ENCODE measurements at regions not wholly inside any gene's neighbourhood (a gene's known extent, or its start where the extent isn't known, plus 50 kb on each side); places are given as distances from the start of the nearest gene placed in this dataset.
"Not testable (repeated sequence)": the region's sequence is repeated elsewhere in the genome, so short reads cannot be mapped to it uniquely, and the experiment has no call there.

DNA sequence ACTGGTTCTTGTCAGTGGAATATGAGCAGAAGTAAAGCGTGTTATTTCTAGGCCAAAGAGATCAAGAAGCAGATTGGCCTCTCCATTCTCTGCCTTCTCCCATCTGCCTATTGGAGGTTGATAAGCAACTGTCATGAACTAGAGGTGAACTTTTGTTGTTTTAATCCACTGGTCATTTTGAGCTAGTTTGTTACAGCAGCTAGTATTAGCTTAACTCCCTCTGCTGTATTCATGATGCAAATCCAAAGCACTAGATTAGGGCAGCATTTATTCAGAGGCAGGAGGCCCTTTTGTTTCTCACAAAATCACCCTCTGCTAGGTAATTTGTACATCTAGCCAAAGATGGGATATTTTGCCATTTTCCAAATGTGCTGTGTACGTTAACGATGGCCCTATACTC, 97.3 kb upstream of the DPT start:
- no peak for DNase-seq

DNA sequence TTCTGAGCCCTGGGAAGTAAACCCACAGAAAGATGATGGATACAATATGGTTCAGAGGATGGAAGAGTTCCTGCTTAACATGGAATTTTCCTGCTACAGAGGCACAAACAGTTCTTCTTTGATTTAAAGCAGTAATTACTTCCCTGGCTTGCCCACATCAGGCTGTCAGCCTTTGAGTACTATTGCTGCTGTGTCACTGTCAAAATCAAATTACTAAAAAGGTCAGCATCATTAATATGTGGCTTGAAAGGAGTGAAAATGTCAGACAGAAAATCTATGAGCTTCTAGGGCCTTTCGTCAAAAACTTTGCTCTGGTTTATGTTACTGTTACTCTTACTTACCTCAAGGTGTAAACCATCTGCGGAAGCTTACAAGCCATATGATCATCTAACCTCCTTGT, 98.6 kb upstream of the DPT start:
- DNase-seq = no peak

DNA sequence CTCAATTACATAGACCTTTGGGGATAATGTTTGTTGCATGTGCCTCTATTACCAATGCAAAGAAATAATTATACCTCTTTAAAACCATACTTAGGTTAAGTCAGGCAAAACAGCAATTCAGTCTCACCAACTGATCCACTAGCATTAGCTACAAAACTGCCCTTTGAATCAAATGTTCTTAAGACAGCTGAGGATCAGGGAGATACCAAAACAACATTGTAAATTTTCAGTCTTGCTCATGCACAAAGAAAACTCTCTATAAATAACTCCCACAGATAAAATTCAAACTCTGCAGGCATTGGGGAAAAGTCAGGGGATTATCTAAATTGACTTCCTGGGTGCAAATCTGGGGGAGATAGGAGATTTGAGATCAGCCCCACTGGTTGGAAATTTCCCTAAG, 100.9 kb upstream of the DPT start:
- no peak for DNase-seq

DNA sequence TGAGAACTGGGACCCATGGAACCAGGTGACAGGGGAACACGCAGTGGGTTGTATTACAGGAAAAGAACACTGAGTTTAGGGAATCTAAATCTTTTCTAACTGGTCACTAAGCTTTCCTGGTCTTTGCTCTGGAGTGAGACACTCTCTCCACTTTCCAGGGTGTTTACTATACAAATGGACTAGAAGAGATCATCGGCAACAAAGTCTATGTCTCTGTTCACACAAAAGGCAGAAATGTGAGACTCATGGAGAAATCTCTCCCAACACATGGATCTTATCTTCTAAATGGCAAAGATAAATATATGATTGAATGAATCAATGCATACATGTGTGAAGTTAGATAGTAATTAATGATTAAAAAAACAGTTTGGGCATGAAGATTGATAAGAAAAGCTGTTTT, 101.6 kb upstream of the DPT start:
- no peak for DNase-seq

DNA sequence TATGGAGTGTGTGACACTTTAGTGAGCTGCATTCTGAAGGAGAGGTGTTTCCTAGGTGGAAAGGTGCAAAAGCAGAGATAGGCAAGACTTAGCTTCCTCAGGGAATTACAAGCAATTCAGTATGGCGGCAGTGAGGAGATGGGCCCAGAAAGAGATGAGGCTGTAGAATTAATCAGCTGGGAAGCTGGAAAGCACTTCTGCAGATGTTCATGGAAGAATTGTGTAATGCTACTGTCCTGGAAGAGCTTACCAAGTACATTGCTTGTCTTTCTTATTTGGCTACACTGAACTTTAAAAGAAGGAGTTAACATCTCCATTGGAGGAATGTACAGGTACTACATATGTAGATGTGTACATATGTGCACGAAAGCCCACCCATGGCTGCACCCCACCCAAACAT, 103.7 kb upstream of the DPT start:
- DNase-seq = no peak

DNA sequence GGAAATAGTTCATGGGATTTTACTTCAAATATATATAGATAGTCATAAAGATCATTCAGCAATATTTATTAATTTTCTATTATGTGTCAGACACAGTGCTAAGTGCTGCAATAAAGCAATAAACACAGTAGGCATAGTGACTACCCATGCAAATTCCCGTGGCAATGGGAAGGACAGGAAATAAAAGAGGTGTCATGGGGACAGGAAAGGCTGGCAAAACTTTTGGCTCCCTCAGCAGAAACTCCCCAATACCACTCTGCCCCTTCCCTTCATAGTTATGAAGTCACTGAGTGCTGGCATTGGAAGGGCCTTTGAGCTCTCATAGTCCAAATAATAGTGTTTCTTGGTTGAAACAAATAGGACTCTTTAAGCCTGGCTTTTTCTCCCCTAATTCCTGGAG, 104.4 kb upstream of the DPT start:
- DNase-seq = no peak

DNA sequence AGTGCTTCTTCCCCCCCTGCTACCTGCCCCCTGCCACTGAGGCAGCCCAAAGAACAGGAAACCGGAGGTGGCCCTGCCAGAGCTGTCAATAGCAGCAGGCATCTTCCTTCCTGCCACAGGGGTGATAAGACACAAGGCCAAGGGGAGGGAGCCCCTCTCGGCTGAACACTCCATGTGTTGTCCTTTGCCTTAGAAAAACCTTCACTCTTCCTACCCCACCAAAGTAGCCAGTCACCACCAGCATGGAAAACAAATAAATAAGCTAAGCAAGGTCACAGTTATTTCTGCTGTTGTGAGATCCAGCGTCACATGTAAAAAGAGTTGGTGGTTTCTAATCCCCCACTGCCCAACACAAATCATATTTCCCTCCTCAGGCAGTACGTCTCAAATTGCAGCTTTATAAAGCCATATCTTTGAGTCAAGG, 104.8 kb upstream of the DPT start:
- DNase-seq = no peak

DNA sequence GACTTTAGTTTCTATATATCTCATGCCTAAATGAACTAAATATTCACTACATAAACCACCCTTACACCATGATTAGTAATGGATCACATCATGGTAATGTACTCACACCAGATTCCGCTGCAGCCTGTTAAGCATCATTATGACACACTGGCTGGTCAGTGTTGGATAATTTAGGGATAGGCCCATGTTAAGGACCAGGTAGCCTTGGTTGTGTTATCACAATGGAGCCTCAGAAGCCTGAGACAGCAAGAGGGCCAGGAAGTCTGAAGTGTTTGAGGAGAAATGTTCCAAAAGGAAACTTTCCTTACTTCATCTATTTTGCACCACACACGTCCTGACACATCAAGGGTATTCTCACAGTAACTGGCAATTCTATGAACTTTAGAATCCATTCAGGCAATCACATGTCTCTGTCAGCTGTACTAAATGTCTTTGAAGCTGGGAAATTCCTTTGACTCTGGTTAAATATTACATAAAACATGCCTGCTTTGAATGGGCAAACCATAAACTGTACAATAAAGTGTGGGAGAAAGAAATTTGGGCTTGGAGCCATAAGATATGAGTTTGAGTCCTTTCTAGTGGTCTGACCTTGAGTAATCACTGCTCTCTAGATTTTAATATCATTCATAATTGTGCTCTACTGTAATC, 105.3 kb upstream of the DPT start:
- DNase-seq = no peak

DNA sequence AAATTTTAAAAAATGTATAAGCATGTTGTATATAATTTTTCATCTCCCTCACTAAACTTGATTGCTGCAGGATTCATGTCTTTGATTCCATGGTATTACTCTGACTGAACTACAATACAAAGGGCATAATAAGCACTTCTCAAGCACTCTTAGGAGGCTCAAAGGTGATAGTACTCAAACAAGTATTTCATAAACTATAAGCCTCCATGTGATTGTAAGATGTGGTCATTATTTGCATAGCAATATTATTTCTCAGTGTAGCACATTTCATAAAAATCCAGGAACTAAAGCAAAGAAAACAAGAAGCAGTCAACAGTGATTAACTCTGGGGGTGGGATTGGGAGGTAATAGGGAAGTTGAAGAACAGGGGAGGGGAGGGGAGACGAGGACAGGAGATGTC, 106.2 kb upstream of the DPT start:
- DNase-seq = no peak

DNA sequence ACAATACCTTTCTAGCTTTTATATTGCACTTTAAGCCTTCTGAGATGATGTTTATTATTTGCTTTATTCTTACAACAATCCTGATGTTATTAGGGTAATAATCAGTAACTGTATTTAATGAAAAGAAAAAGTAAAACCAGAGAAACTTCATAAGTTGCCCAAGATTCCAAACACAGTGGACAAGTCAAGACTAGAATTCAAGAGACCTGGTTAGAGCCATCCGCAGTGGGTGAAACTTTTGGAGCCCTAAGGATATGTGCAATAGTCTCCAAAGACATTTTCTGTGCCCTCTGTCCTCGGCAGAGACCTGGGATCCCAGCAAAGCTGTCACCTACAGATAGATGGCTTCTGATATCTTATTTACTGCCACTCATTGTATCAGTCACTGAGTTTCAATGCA, 106.8 kb upstream of the DPT start:
- no peak for DNase-seq

DNA sequence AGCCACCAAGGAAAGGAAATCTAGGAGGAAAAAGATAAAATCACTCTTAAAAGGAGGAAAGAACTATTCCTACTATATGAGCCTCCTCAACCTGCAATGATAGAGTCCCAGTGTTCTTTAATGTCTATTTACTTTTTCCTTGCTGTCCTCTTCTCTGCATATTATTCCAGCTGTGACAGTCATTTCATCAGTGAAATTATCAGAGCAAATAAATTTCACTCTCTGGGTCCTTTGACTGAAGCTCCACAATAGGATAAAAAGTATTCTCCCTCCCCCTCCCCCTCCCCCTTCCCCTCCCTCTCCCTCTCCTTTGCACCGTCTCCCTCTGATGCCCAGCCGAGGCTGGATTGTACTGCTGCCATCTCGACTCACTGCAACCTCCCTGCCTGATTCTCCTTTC, 107.5 kb upstream of the DPT start:
- no peak for DNase-seq

DNA sequence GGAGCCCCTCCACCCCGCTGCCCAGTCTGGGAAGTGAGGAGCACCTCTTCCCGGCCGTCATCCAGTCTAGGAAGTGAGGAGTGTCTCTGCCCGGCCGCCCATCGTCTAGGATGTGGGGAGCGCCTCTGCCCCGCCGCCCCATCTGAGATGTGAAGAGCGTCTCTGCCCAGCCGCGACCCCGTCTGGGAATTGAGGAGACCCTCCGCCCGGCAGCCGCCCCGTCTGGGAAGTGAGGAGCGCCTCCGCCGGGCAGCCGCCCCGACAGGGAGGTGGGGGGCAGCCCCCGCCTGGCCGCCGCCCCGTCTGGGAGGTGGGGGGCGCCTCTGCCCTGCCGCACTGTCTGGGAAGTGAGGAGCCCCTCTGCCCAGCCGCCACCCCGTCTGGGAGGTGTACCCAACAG, 108.2 kb upstream of the DPT start:
- not testable (repeated sequence) for DNase-seq

DNA sequence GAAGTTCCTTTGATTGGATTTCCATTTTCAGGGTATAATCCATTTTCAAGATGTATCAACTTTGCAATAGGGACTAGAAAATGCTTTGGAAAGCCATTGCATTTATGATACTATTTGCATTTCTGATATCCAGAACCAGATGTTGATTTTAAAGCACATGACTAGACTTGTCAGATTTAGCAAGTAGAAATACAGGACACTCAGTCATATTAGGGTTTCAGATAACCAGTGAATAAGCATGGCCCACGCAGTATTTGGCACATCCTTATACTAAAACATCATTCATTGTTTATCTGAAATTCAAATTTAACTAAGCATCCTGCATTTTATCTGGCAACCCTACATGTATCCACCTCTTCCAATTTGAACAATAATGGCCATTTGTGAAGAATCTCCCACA, 113.3 kb upstream of the DPT start:
- no peak for DNase-seq

DNA sequence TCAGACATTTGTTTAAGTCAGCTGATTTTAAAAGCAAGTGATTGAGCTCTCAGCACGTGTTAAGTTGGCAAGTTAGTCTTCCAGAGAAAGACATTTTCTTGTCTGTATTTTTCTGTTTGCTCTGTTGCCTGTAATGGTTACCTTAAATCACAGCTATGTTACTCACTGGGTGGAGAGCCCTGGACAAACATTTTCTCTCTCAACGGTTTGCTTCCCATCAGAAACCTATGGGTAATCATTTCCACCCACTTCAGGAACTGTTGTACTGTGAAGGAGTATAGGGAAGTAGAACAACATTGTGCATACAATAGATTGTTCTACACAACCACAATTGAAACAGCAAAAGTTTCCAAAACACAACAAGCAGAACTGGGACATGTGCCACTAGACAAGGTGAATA, 113.9 kb upstream of the DPT start:
- no peak for DNase-seq

DNA sequence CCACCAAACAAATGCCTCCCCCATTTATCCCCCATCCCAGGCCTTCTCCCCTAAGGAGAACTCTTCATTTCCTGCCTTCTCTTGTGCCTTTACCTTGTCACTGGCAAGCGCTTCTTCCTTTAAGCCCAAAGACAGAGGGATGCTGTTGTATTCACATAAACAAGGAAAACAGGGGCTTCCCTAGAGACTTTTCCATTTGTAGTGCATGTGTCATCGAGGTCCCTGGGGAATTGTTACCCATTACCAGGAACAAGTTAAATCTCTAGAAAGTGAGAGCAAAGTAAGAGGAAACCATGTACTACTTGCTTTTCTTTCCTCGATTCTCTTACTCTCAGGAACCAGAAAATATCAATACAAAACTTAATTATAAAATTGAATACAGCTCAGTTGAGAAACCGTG, 114.4 kb upstream of the DPT start:
- DNase-seq = no peak

DNA sequence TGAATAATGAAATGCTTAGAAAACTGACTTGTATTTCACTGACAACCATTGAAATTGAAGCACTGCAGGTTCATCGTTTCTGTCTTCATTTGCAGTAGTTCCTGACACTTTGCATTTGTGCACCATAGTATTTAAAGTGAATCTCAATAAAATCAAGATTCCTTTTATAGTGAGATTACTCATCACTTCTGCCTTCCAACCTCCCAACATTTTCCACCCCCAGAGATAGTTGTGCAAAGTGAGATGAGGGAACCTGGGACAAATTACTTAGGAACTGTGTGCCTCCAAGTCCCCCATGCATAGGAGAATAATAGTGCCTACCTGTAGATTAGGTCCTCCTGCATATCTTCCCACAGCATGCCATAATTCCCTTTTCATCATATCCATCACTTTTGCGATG, 114.9 kb upstream of the DPT start:
- no peak for DNase-seq

DNA sequence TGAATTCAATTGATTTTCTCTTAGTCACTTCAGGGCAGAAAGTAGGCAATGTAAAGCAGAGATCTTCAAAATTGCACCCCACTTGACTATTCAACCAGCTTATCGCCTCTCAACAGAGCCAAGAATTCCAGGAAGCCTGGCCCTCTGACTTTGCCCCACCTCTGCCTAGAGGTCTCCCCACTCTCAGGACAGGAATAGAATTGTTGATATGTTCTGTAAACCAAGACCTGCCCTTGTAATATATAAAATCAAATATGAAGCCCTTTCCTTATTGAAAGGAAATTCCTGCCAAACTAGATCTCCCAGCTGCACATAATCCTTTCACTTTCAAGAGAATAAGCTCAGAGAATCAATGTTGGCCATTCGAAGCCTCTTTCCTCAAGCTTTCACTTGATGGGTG, 116.1 kb upstream of the DPT start:
- no peak for DNase-seq

DNA sequence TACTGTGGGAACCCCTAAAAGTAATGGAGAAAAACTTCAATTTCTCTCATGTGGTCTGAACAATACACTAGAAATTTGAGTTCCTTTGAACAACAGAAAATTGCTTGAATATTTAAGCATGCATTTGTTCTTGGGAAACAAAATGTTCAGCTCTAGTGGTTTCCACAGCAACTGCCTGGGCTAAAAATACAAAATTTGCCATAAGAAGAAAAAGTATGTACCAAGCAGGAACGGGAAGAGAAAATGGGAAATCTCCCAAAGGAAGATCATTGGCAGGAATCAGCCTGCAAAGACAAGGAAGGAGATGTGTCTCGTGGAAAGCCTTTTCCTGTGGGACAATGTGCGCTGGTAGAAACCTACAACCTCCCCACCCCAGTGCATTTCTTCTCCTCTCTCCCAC, 119.0 kb upstream of the DPT start:
- DNase-seq = no peak

DNA sequence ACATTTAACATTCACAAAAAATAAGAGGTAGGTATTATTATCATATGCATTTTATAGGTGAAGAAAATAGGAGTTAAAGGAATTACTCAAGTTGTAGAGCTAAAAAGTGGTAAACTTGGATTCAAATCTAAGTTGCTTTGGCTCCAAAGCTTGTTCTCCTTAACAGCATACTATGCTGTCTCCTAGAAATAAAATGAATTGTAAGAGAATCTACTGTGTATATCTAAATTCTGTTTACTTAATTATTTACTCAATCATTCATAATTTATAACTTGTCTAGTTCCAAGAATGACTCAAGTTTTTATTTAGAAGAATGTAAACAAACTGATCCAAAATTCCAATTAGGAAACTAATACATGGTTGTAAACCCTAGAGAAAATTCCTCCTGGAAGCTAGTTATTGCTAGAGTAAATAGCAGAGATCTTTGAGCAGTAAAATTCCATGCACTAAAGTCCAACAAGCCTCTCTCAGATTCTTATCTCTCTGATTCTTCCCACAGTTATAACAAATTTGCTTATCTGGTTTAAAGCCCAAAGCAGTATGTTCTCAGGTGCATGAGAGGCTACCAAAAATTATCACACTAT, 132.5 kb upstream of the DPT start:
- no peak for DNase-seq

DNA sequence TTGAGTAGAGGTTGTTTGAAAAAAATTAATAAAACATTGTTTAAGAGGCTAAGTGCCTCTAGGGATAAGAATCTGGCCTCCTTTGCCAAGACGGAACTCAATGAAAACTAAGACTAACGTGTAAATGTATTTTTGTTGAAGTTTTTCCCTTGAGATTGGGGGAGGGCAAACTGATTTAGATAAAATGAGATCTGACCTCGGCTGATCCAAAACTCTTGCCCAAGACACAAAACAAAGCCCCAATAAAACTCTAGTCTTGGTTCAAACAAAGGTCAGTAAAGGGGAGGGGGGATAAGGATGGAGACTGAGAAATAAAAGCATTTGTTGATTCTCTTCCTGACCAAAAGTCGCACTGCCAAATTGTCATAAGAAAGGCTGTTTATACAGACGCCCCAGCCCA, 134.8 kb upstream of the DPT start:
- DNase-seq = no peak

DNA sequence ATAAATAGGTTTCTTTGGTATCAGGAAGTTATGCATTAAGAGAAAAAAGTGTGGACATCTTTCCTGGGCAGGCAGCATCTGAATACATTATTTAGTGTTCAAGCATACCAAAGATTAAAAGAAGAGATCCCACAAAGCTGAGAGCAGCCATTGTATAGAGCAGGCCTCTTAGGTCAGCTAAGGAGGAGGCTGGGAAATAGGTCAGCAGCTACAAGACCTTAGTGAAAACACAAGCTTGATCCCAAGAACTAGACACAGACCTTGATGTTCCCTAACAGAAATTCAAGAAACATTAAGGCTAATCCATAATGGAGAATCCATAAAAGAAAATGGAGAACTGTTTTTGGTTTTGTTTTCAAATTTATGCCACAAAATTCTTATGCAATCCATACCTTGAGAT, 135.3 kb upstream of the DPT start:
- DNase-seq = no peak

DNA sequence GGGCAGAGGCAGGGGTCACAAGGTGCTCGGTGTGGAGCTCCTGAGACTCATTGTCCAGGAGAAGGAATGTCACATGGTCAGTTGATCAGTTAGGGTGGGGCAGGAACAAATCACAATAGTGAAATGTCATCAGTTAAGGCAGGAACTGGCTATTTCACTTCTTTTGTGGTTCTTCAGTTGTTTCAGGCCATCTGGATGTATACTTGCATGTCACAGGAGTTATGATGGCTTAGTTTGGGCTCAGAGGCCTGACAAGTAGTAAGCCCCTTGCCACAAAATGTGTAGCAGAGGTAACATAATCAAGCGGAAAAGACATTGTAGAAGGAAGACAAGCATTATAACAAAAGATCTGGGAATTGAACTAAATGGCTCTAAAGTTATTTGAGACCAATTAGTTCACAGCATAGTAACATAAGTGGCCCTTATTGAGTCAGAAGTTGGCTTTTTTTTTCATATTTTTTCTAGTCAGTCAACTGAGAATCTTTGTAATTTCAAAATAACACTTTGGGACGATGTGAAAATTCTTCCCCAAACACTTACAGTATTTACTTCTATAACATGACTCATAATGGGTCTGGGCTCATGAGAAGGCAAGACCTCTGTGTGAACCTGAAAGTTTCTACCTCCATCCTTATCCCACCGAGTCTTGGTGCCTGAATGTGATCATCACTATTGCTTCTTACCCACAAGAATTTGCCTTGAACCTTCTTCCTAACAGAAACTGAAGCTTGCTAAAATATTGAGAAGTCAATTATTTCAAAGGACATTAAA, 137.0 kb upstream of the DPT start:
- no peak for DNase-seq

DNA sequence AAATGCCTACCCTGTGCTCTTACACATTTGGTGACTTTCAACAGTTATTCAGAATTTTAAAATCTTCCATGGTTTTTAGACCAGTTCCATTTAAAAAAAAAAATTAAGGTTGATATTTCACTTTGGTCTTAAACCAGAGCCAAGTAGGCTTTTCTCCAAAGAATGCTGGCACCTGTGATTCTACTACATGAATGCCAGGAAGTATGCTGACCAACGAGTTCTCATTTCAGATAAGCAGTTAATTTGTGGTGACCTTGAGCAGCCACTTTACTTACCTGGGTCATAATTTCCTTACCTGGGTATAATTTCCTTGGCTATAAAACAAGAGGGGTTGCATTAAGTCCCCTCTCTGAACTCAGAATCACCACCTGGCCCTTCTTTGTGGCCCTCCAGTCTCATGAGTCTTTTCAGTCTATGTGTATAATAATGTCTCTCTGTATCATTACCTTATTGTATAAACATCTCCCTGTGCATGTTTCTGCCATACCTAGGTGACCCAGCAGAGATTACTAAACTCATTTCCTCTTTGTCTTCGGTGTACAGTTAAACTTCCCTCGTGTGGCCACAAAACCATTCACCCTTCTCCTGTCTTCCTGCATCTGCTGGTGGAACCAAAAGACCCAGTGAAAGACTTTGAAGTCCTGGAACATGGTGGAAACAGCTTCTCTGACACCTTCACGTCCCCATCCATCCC, 139.1 kb upstream of the DPT start:
- no peak for DNase-seq

DNA sequence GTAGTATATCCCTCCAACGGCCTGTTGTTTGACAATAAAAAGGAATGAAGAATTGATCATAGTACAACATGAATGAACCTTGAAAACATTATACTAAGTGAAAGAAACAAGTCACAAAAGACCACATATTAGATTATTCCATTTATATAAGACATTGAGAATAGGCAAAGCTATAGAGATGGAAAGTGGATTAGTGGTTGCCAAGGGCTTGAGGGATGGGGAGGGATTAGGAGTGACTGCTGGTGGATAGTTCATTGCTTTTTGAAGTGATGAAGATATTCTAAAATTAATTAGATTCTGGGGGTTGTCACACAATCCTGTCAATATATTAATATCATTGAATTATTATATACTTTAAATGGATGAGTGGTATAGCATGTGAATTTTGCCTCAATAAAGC, 142.5 kb upstream of the DPT start:
- DNase-seq = no peak
